SK-N-SH (cell line): ENCODE measurements at regions not wholly inside any gene's neighbourhood (a gene's known extent, or its start where the extent isn't known, plus 50 kb on each side); places are given as distances from the start of the nearest gene placed in this dataset.

Source experiments
- CTCF ChIA-PET: fragments of 300-600, 350-600 bp; formaldehyde crosslinking; extraction: SDS; loops from one replicate; lab custom pipeline; 2021; lab: Yijun Ruan, JAX
- POLR2A ChIA-PET: fragments of 350-600 bp; sonication (Branson Sonifier 250); formaldehyde crosslinking; extraction: SDS; loops from one replicate; lab custom pipeline; 2020; ENCODE audit warnings: antibody characterized with exemption, inconsistent platforms; lab: Yijun Ruan, JAX
- DNase-seq: peaks from one replicate; pipeline ENCODE4 v3.0.0; 2012
- H2AFZ ChIP-seq: fragments of 200-600 bp; sonication (generic); 2 replicates; pipeline ENCODE4 v1.8.1; 2016; ENCODE audit warnings: antibody characterized with exemption, mild to moderate bottlenecking, low read depth
- H3F3A ChIP-seq: fragments of 200-600 bp; sonication (generic); replicated peaks from 2 replicates; pipeline ENCODE3; 2016; ENCODE audit warnings: antibody characterized with exemption, mild to moderate bottlenecking; ENCODE audit not compliant: insufficient read depth
- H3K27ac ChIP-seq, 2 experiments: fragments of 200-500 bp in 1 of 2; fragments of 200-600 bp in 1 of 2; sonication (Bioruptor generic) in 1 of 2; sonication (generic), shearing (Covaris generic) in 1 of 2; 2 replicates each; pipeline versions ENCODE4 v1.5.1 to v1.6.1; 2014 to 2016; ENCODE audit warnings: low read depth in 2 of 2, inconsistent platforms in 1 of 2, low read length in 1 of 2, mild to moderate bottlenecking in 1 of 2, mixed read lengths in 1 of 2
- H3K27me3 ChIP-seq: fragments of 200-600 bp; sonication (generic), shearing (Covaris generic); 2 replicates; pipeline ENCODE4 v1.6.1; 2016; ENCODE audit warnings: mixed run types; ENCODE audit not compliant: insufficient read depth
- H3K36me3 ChIP-seq, 2 experiments: fragments of 200-500 bp in 1 of 2; fragments of 200-600 bp in 1 of 2; sonication (Bioruptor generic) in 1 of 2; sonication (generic) in 1 of 2; replicated peaks in 1 of 2; 2 replicates each; pipeline versions ENCODE3 to v1.5.1; 2014 to 2016; ENCODE audit warnings: low read length in 1 of 2, mild to moderate bottlenecking in 1 of 2; ENCODE audit not compliant: insufficient read depth in 2 of 2, control insufficient read depth in 1 of 2
- H3K4me1 ChIP-seq, 2 experiments: fragments of 200-500 bp in 1 of 2; fragments of 200-600 bp in 1 of 2; sonication (Bioruptor generic) in 1 of 2; sonication (generic), shearing (Covaris generic) in 1 of 2; 2 replicates each; pipeline versions ENCODE4 v1.5.1 to v1.6.1; 2014 to 2016; ENCODE audit warnings: low read depth in 1 of 2, low read length in 1 of 2, mixed run types in 1 of 2; ENCODE audit not compliant: insufficient read depth in 2 of 2, control insufficient read depth in 1 of 2
- H3K4me2 ChIP-seq: fragments of 200-600 bp; sonication (generic), shearing (Covaris generic); 2 replicates; pipeline ENCODE4 v1.6.1; 2017; ENCODE audit warnings: mixed run types
- H3K4me3 ChIP-seq, 2 experiments: fragments of 200-500 bp in 1 of 2; fragments of 200-600 bp in 1 of 2; sonication (Bioruptor generic) in 1 of 2; sonication (generic), shearing (Covaris generic) in 1 of 2; 2 replicates each; pipeline versions ENCODE4 v1.5.1 to v1.8.1; 2014 to 2016; ENCODE audit warnings: low read depth in 2 of 2, inconsistent platforms in 1 of 2, low read length in 1 of 2, mild to moderate bottlenecking in 1 of 2, mixed read lengths in 1 of 2, moderate library complexity in 1 of 2
- H3K79me2 ChIP-seq: fragments of 200-600 bp; sonication (generic); 2 replicates; pipeline ENCODE4 v1.8.1; 2017; ENCODE audit warnings: mild to moderate bottlenecking; ENCODE audit not compliant: insufficient read depth
- H3K9ac ChIP-seq: fragments of 200-600 bp; sonication (generic); 2 replicates; pipeline ENCODE4 v1.6.1; 2017; ENCODE audit warnings: mixed run types
- H3K9me2 ChIP-seq: fragments of 200-600 bp; sonication (generic); 2 replicates; pipeline ENCODE4 v1.6.1; 2017; ENCODE audit warnings: mixed run types
- H3K9me3 ChIP-seq: fragments of 200-600 bp; sonication (generic); 2 replicates; pipeline ENCODE4 v1.6.1; 2017; ENCODE audit warnings: mixed run types, mild to moderate bottlenecking, moderate library complexity
- H4K20me1 ChIP-seq: fragments of 200-600 bp; sonication (generic); 2 replicates; pipeline ENCODE4 v1.6.1; 2017; ENCODE audit warnings: mild to moderate bottlenecking, mixed run types; ENCODE audit not compliant: insufficient read depth
- EP300 ChIP-seq, 2 experiments: IDR thresholded peaks; 2 replicates each; pipeline versions ENCODE4 v1.4.0 to v1.6.1; 2012; ENCODE audit warnings: borderline replicate concordance in 1 of 2, low read depth in 1 of 2, low read length in 1 of 2
- EZH2phosphoT487 ChIP-seq: fragments of 200-600 bp; sonication (generic); IDR thresholded peaks from 2 replicates; pipeline ENCODE4 v1.6.1; 2017; ENCODE audit warnings: low read depth, mixed run types, mild to moderate bottlenecking, antibody characterized with exemption, moderate library complexity, borderline replicate concordance
- GATA2 ChIP-seq: sonication (generic); formaldehyde crosslinking; IDR thresholded peaks from 2 replicates; pipeline ENCODE4 v1.5.0; 2020; ENCODE audit warnings: mild to moderate bottlenecking, missing genetic modification reagents
- MXI1 ChIP-seq: IDR thresholded peaks from 2 replicates; pipeline ENCODE4 v1.6.1; 2012; ENCODE audit warnings: mild to moderate bottlenecking, low read depth, low read length, improper control_type of control experiment
- RAD21 ChIP-seq: IDR thresholded peaks from 2 replicates; pipeline ENCODE4 v1.6.1; 2012; ENCODE audit warnings: mild to moderate bottlenecking, low read length
- SIN3A ChIP-seq: IDR thresholded peaks from 2 replicates; pipeline ENCODE4 v1.6.1; 2012; ENCODE audit warnings: low read depth, mild to moderate bottlenecking, low read length, moderate library complexity, borderline replicate concordance
- SMC3 ChIP-seq: IDR thresholded peaks from 2 replicates; pipeline ENCODE4 v1.6.1; 2012; ENCODE audit warnings: low read depth, low read length, improper control_type of control experiment
- TAF1 ChIP-seq: IDR thresholded peaks from 2 replicates; pipeline ENCODE4 v1.6.1; 2012; ENCODE audit warnings: low read depth, mild to moderate bottlenecking, low read length, moderate library complexity, borderline replicate concordance
- YY1 ChIP-seq: IDR thresholded peaks from 2 replicates; pipeline ENCODE4 v1.4.0; 2012; ENCODE audit warnings: low read depth, mild to moderate bottlenecking
- ZBTB33 ChIP-seq: IDR thresholded peaks from 2 replicates; pipeline ENCODE4 v1.4.0; 2012; ENCODE audit warnings: low read depth, borderline replicate concordance
- WGBS: methylation state at CpG from one replicate; pipeline ENCODE4 v1.1.6; 2017; ENCODE audit warnings: low lambda C conversion rate; 5-methylcytosine and 5-hydroxymethylcytosine counted together
- TF ChIP-seq, protein P1 (sequence below): IDR thresholded peaks from 2 replicates; pipeline ENCODE4 v1.4.0; 2012; ENCODE audit warnings: low read depth
- TF ChIP-seq, protein P2 (sequence below): IDR thresholded peaks from 2 replicates; pipeline ENCODE4 v1.6.1; 2012; ENCODE audit warnings: mild to moderate bottlenecking, low read depth, low read length, moderate library complexity
- TF ChIP-seq, protein P3 (sequence below): fragments of 150-350 bp; IDR thresholded peaks from 2 replicates; pipeline ENCODE4 v1.6.1; 2017; ENCODE audit warnings: antibody characterized with exemption, low read length, low read depth, borderline replicate concordance

GRCh38 chr4:31130930-31131329 lies 410.8 kb downstream of the PCDH7 start:
- Histone ChIP-seq H3K79me2 (no peaks in the 10 kb centered on the region), H3K27ac (no peak overlapping the region), H3K9me2 (no peaks in the 10 kb centered on the region), H3K9ac (no peak overlapping the region), H3K9me3 (no peaks in the 10 kb centered on the region), H3K4me3 (no peak overlapping the region), H3F3A (no peaks in the 10 kb centered on the region), H3K27me3 (no peaks in the 10 kb centered on the region), H3K4me2 (no peak overlapping the region), H4K20me1 (no peaks in the 10 kb centered on the region), H3K4me1 (no peaks in the 10 kb centered on the region), H3K36me3 (no peaks in the 10 kb centered on the region), H2AFZ (no peak overlapping the region)
- 43% methylated on average over 3 of the region's 3 CpGs for WGBS
- CTCF ChIA-PET = no interaction called here
- no peak for DNase-seq
- POLR2A ChIA-PET = no interaction called here
- TF ChIP-seq, protein P1, sequence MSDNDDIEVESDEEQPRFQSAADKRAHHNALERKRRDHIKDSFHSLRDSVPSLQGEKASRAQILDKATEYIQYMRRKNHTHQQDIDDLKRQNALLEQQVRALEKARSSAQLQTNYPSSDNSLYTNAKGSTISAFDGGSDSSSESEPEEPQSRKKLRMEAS = no peak
- TF ChIP-seq YY1 (no peak), ZBTB33 (no peak), EP300 (IDR thresholded peaks at IDR 0.05; ENCODE audit: borderline replicate concordance in 1 of 2, low read depth in 1 of 2, low read length in 1 of 2) (no peak), SIN3A (no peak), RAD21 (no peak), SMC3 (no peak)

DNA sequence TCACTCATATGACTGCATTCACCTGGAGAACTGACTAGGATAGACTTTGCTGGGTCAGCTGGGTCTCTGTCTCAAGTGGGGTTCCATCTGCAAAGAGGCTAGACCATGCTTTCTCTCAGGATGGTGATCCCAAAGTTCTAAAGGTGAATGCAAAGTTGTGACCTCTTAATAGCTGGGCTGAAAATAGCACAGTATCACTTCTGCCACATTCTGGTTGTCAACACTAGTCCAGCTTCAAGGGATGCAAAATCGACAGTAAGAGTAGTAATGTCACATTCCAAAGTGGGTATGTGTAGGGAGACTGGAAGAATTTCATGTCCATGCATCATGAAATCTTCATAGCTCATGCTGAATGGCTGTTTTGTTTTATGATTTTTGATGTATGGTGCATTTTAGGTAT lies 414.6 kb downstream of the PCDH7 start:
- H3K9ac ChIP-seq = no peak overlapping the region
- no peaks in the 10 kb centered on the region for H3K27me3 ChIP-seq
- no peak overlapping the region for H3K4me2 ChIP-seq
- H3K9me2 ChIP-seq = no peaks in the 10 kb centered on the region
- no peaks in the 10 kb centered on the region for H3F3A ChIP-seq
- no peak for TF ChIP-seq TAF1
- TF ChIP-seq, protein P1 = no peak
- TF ChIP-seq EP300 (IDR thresholded peaks at IDR 0.05; ENCODE audit: borderline replicate concordance in 1 of 2, low read depth in 1 of 2, low read length in 1 of 2) = no peak
- TF ChIP-seq, protein P2, sequence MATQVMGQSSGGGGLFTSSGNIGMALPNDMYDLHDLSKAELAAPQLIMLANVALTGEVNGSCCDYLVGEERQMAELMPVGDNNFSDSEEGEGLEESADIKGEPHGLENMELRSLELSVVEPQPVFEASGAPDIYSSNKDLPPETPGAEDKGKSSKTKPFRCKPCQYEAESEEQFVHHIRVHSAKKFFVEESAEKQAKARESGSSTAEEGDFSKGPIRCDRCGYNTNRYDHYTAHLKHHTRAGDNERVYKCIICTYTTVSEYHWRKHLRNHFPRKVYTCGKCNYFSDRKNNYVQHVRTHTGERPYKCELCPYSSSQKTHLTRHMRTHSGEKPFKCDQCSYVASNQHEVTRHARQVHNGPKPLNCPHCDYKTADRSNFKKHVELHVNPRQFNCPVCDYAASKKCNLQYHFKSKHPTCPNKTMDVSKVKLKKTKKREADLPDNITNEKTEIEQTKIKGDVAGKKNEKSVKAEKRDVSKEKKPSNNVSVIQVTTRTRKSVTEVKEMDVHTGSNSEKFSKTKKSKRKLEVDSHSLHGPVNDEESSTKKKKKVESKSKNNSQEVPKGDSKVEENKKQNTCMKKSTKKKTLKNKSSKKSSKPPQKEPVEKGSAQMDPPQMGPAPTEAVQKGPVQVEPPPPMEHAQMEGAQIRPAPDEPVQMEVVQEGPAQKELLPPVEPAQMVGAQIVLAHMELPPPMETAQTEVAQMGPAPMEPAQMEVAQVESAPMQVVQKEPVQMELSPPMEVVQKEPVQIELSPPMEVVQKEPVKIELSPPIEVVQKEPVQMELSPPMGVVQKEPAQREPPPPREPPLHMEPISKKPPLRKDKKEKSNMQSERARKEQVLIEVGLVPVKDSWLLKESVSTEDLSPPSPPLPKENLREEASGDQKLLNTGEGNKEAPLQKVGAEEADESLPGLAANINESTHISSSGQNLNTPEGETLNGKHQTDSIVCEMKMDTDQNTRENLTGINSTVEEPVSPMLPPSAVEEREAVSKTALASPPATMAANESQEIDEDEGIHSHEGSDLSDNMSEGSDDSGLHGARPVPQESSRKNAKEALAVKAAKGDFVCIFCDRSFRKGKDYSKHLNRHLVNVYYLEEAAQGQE = no peak
- TF ChIP-seq SIN3A = no peak
- TF ChIP-seq EZH2phosphoT487 = no peak
- TF ChIP-seq MXI1 = no peak
- TF ChIP-seq, protein P3, sequence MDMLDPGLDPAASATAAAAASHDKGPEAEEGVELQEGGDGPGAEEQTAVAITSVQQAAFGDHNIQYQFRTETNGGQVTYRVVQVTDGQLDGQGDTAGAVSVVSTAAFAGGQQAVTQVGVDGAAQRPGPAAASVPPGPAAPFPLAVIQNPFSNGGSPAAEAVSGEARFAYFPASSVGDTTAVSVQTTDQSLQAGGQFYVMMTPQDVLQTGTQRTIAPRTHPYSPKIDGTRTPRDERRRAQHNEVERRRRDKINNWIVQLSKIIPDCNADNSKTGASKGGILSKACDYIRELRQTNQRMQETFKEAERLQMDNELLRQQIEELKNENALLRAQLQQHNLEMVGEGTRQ = no peak
- TF ChIP-seq GATA2 (CRISPR knock-in tag) = no peak
- no peaks in the 10 kb centered on the region for H3K9me3 ChIP-seq
- no peak overlapping the region for H2AFZ ChIP-seq
- H3K27ac ChIP-seq = no peak overlapping the region
- 11% methylated on average over 1 of the region's 1 CpG for WGBS
- POLR2A ChIA-PET = no interaction called here
- no peak for DNase-seq
- CTCF ChIA-PET = interaction anchor here (1.2 to 1.5 kb wide), 2 partner anchors 9 to 56 kb away, joined by 3 to 5 read pairs; no protein-coding TSS in a partner anchor
- H3K4me3 ChIP-seq = no peak overlapping the region
- no peaks in the 10 kb centered on the region for H4K20me1 ChIP-seq
- H3K36me3 ChIP-seq = no peaks in the 10 kb centered on the region
- H3K4me1 ChIP-seq = no peaks in the 10 kb centered on the region
- no peaks in the 10 kb centered on the region for H3K79me2 ChIP-seq
